Activated naive CD8-positive, alpha-beta T cell (primary cell): ENCODE measurements at regions not wholly inside any gene's neighbourhood (a gene's known extent, or its start where the extent isn't known, plus 50 kb on each side); places are given as distances from the start of the nearest gene placed in this dataset.

Experiments
- H3K27ac Mint-ChIP-seq: one replicate; pipeline ENCODE4 v1.8.0; 2021; ENCODE audit warnings: mixed read lengths
- H3K27me3 Mint-ChIP-seq: one replicate; pipeline ENCODE4 v1.8.0; 2021; ENCODE audit warnings: mixed read lengths
- H3K36me3 Mint-ChIP-seq: one replicate; pipeline ENCODE4 v1.8.0; 2021; ENCODE audit warnings: mixed read lengths
- H3K4me1 Mint-ChIP-seq: one replicate; pipeline ENCODE4 v1.8.0; 2021; ENCODE audit warnings: low read depth, mixed read lengths
- H3K4me3 Mint-ChIP-seq: one replicate; pipeline ENCODE4 v1.8.0; 2021; ENCODE audit warnings: mild to moderate bottlenecking, mixed read lengths
- H3K9me3 Mint-ChIP-seq: one replicate; pipeline ENCODE4 v1.8.0; 2021; ENCODE audit warnings: low read depth, mixed read lengths

DNA sequence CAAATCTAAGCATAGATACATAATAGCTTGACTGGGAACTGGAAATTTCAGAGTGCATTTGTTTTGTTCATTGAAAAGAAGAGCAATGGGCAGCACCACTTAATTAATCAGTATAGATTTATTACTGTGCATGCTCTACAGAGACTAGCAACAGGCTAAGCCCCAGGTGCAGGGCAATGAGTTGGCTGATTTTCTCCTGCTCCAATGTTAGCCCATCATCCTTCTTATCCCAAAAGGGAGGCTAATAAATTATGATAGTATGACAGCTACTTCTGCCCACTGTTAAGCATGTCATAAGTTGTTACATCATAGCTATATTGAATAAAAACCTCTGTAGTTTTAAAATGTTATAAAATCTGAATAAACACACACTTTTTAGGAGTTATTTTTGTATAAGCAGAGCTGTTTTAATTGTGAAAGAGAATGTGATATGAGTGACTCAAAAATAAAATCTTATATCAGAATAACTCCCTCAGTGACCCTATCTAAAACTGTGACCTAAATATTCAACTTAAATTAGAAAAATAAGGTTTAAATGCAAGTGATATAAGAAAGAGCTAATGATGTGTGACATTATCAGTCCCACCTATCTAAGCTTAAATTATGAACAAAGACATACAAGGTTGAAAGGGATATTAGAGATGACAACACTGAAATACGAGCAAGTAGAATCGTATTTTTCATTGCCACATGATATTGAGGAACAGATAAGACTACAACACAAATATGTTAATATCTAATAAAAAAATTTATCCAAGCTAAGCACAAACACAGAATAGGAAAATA lies 967.3 kb upstream of the ADGRB3 start:
- Mint-ChIP-seq H3K4me1 (no peaks in the 10 kb centered on the region), H3K27me3 (no peaks in the 10 kb centered on the region), H3K9me3 (peaks cover 6% of the 10 kb centered on the region), H3K27ac (no peak overlapping the region), H3K4me3 (no peak overlapping the region), H3K36me3 (no peaks in the 10 kb centered on the region)

DNA sequence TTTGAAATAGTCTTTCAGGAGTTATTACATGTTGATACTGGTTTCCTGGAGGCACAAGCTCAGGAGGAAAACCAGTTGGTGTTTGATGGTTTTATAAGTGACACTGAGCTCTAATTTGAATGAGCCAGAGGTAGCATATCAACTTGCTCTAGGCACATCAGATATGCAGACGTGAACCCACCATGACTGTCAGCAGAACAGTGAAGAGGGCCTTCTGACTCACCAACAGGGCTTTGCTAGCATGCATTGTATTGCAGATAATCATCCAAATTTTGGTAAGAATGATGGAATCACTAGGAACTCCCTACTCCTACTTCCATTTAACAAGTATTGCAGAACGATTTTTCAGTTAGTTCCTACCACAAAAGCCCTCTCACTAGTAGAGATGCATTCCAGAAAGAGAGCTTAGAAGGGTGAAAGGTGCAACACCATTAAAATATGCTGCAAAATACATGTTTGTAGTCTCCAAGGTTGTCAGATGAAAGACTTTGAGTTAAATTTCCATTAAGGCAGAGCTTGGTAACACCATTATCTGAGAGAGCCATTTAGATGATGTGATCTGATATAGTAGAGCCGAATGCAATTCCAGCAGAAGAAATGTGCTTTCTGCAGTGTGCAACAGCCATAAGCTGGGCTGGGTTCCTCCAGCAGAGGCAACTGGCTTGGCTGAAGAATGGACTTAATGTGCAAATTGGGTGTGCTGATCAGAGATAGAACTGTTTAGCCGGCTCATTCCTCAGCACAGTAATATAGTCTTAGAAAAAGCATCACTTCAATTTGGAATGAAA lies 968.7 kb upstream of the ADGRB3 start:
- no peaks in the 10 kb centered on the region for H3K4me1 Mint-ChIP-seq
- peaks cover 4% of the 10 kb centered on the region for H3K9me3 Mint-ChIP-seq
- H3K27ac Mint-ChIP-seq, result no peak overlapping the region
- no peaks in the 10 kb centered on the region for H3K27me3 Mint-ChIP-seq
- H3K4me3 Mint-ChIP-seq, result no peak overlapping the region
- H3K36me3 Mint-ChIP-seq, result no peaks in the 10 kb centered on the region

DNA sequence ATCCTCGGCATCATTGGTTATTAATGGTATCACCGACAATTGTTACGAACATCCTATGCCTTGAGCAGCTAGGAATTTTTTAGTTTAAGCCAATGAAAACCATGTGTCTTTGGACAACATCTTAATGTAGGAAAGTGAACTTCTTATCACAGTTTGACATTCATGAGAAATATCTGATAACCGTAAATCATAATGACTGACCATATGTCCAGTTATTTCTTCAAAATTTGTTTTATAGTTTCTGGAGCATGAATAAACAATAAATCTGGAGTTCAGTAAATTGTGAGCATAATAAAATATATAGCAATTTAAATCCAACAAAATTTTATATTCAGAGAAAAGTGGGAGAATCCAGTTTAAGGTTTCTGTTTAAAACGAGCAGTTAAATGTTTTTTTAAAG lies 970.1 kb upstream of the ADGRB3 start:
- H3K27me3 Mint-ChIP-seq, result no peaks in the 10 kb centered on the region
- no peaks in the 10 kb centered on the region for H3K36me3 Mint-ChIP-seq
- H3K27ac Mint-ChIP-seq, result no peak overlapping the region
- H3K4me1 Mint-ChIP-seq, result no peaks in the 10 kb centered on the region
- H3K4me3 Mint-ChIP-seq, result no peak overlapping the region
- no peaks in the 10 kb centered on the region for H3K9me3 Mint-ChIP-seq

DNA sequence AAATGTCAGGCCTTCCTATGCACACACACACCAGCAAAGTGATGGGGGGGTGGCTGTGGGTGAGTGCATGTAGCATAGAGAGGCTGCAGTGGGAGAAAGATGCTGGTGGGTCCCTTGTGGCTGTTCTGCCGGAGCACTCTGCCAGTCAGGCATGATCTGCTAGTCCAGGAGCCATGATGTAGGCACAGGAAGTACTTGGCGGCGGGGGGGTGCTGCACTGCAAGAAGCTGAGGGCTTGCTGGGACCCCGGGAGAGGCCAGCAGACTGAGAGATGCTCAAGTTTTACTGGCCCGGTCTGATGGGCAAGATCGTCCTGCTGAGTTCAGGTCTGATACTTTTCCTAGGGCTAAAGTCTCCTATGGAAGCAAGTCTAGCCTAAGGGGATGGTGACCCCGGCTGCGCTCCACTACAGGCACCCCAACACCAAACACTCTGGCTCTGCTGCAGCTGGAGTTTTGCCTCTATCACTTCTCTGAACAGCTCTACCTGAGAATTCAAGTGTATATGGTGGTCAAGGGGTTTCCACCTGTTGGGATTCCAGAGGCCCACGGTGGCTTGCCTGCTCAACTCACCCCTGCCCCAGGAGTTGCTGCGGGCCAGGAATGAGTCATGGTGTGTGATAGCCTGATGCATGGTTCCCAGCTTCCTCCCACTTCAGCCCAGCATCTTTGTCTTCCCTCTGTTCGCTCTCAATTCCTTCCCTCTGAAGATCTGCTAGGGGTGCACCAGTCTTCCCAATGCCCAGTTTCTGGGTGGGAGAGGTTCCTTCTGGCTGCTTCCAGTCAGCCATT lies 971.8 kb upstream of the ADGRB3 start:
- H3K36me3 Mint-ChIP-seq, result no peaks in the 10 kb centered on the region
- H3K4me3 Mint-ChIP-seq, result no peak overlapping the region
- H3K9me3 Mint-ChIP-seq, result no peaks in the 10 kb centered on the region
- no peak overlapping the region for H3K27ac Mint-ChIP-seq
- H3K4me1 Mint-ChIP-seq, result no peaks in the 10 kb centered on the region
- H3K27me3 Mint-ChIP-seq, result no peaks in the 10 kb centered on the region

DNA sequence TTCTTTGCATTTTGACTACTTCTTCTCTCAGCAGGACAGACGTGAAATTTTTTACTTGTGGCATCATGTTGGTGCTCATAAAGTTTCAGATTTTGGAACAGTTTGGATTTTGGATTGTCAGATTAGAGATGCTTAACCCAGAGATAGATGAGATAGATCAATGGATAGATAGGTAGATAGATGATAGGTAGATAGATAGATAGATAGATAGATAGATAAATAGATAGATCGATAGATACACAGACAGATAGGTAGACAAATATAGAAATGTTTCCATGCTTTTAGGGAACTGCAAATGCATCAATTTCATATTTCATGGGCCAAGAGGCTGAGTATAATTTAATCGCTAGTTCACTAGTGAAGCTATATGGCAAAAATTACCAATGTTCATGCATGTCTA lies 981.5 kb upstream of the ADGRB3 start:
- H3K27ac Mint-ChIP-seq, result no peak overlapping the region
- H3K36me3 Mint-ChIP-seq, result no peaks in the 10 kb centered on the region
- no peaks in the 10 kb centered on the region for H3K4me1 Mint-ChIP-seq
- H3K4me3 Mint-ChIP-seq, result no peak overlapping the region
- H3K9me3 Mint-ChIP-seq, result peaks cover 5% of the 10 kb centered on the region
- no peaks in the 10 kb centered on the region for H3K27me3 Mint-ChIP-seq

DNA sequence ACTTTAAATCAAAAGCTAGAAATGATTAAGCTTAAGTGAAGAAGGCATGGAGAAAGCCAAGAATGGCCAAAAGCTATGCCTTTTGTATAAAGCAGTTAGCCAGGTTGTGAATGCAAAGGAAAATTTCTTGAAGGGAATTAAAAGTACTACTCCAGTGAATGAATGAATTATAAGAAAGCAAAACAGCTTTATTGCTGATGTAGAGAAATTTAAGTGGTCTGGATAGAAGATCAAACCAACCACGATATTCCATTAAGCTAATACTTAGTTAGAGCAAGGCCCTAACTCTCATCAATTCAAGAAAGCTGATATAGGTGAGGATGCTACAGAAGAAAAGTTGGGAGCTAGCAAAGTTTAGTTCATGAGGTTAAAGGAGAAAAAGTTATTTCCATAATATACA lies 988.5 kb upstream of the ADGRB3 start:
- no peak overlapping the region for H3K27ac Mint-ChIP-seq
- H3K4me1 Mint-ChIP-seq, result no peaks in the 10 kb centered on the region
- H3K36me3 Mint-ChIP-seq, result no peaks in the 10 kb centered on the region
- H3K4me3 Mint-ChIP-seq, result no peak overlapping the region
- H3K27me3 Mint-ChIP-seq, result no peaks in the 10 kb centered on the region
- H3K9me3 Mint-ChIP-seq, result peaks cover 5% of the 10 kb centered on the region

DNA sequence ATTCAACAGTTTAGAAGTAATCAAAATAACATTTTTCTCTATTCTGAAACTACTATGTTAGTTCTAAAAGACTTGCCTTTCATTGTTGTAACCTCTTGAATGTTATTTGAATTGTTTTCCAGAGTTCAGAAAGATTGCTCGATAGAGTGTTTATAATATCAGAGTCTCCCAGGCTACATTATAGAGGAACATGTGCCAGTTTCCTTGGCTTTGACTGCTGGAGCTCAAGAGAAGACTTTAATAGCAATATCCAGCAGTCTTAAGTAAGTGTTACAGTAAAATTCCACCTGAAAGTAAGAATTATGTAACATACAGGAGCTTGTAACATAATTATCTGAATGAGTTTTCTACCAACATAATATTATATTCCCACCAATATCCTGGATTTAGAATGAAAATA lies 991.8 kb upstream of the ADGRB3 start:
- H3K4me1 Mint-ChIP-seq, result no peaks in the 10 kb centered on the region
- H3K36me3 Mint-ChIP-seq, result no peaks in the 10 kb centered on the region
- H3K9me3 Mint-ChIP-seq, result no peaks in the 10 kb centered on the region
- no peak overlapping the region for H3K27ac Mint-ChIP-seq
- no peaks in the 10 kb centered on the region for H3K27me3 Mint-ChIP-seq
- no peak overlapping the region for H3K4me3 Mint-ChIP-seq

DNA sequence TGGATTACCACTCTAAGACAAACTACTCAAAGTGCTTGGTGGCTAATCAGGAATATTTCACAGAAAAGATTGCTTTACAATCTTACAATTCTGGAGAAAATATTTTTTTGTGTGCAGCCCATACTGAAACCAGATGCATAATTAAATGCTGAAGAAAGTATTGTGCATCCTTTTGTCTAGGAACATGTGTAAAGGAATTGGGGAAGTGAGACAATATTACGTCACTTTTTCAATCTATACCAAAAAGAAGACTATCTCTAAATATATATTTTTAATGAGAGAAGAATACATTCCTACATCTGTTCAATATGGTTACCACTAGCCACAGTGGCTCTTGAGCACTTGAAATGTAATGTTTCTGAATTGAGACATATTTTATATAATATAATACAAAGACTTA lies 992.5 kb upstream of the ADGRB3 start:
- Mint-ChIP-seq H3K27ac (no peak overlapping the region), H3K4me1 (no peaks in the 10 kb centered on the region), H3K9me3 (no peaks in the 10 kb centered on the region), H3K36me3 (no peaks in the 10 kb centered on the region), H3K27me3 (no peaks in the 10 kb centered on the region), H3K4me3 (no peak overlapping the region)

DNA sequence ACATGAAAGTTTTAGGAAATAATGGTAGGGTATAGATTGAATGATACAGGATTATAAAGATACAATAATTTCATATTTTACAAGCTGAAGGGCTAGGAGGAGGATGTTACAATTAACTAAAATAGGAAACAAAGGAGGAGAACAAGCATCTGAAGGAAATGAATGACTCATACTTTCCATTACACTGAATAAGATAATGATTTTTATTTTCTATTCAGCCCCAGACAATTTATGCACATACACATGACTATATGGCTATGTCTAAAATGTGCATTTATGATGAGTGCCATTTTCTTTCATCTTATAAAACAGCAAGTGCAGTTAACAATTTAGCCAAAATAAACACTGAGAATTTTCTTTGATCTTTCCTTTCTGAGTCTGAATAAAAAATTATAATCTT lies 994.6 kb upstream of the ADGRB3 start:
- Mint-ChIP-seq H3K27me3 (no peaks in the 10 kb centered on the region), H3K27ac (no peak overlapping the region), H3K9me3 (no peaks in the 10 kb centered on the region), H3K4me3 (no peak overlapping the region), H3K4me1 (no peaks in the 10 kb centered on the region), H3K36me3 (no peaks in the 10 kb centered on the region)

DNA sequence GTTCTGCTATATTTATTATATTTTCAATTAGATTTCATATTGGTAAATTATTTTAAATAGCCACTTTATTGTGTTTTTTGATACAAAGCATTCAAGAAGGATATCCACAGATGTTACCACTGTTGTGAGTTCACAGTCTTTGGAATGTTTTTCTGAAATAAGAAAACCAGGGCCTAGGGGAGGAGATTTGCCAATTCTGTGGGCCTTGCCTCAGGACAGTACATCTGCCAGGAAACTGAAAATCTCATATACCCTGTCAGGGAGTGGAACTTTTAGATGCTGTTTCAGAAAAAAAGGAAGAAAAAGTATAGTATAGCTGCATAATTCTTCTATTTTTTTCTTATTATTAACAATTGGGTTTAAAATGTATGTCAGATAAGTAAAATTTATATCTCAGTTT lies 995.9 kb upstream of the ADGRB3 start:
- no peak overlapping the region for H3K4me3 Mint-ChIP-seq
- H3K4me1 Mint-ChIP-seq, result no peaks in the 10 kb centered on the region
- H3K27ac Mint-ChIP-seq, result no peak overlapping the region
- no peaks in the 10 kb centered on the region for H3K9me3 Mint-ChIP-seq
- H3K27me3 Mint-ChIP-seq, result no peaks in the 10 kb centered on the region
- H3K36me3 Mint-ChIP-seq, result no peaks in the 10 kb centered on the region

DNA sequence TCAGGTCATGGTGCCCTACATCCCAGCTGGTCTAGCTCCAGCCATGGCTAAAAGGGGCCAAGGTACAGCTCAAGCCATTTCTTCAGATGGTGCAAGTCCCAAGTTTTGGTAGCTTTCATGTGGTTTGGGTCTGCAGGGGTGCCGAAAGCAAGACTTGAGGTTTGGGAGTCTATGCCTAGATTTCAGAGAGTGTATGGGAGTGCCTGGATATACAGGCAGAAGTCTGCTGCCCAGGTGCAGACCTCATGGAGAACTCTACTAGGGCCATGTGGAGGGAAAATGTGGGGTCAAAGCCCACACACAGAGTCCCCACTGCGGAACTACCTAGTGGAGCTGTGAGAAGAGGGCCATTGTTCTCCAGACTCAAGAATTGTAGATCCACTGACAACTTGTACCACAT lies 1000.9 kb upstream of the ADGRB3 start:
- no peaks in the 10 kb centered on the region for H3K4me1 Mint-ChIP-seq
- no peak overlapping the region for H3K27ac Mint-ChIP-seq
- peaks cover 7% of the 10 kb centered on the region for H3K9me3 Mint-ChIP-seq
- H3K27me3 Mint-ChIP-seq, result no peaks in the 10 kb centered on the region
- H3K4me3 Mint-ChIP-seq, result no peak overlapping the region
- no peaks in the 10 kb centered on the region for H3K36me3 Mint-ChIP-seq

DNA sequence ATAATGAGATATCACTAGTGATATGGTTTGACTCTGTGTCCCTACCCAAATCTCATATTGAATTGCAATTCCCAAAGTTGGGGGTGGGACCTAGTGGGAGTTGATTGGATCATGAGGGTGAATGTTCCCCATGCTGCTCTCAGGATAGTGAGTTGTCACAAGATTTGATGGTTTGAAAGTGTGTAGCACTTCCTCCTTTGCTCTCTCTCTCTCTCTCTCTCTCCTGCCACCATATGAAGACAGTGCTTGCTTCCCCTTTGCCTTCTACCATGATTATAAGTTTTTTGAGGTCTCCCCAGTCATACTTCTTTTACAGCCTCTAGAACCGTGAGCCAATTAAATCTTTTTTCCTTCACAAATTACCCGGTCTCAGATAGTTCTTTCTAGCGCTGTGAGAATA lies 1002.0 kb upstream of the ADGRB3 start:
- Mint-ChIP-seq H3K36me3 (no peaks in the 10 kb centered on the region), H3K27ac (no peak overlapping the region), H3K4me1 (no peaks in the 10 kb centered on the region), H3K9me3 (peaks cover 7% of the 10 kb centered on the region), H3K27me3 (no peaks in the 10 kb centered on the region), H3K4me3 (no peak overlapping the region)

DNA sequence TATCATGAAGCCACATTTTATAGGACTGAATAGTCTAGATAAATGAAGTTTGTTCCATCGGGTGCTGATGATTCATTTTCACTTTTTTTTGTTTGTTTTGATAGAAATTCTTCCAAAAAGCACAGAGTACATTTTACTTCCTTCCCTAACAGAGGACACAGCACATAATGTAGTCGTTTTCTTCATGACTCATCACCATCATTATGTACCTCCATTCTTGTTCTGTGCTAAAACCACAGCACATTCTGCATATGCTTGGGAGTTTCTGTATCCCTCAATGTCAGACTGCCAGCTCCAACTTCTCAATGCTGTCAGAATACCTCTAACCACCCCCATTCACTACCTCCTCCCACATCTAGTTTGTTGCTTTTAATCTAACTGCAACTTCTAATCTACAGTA lies 1004.9 kb upstream of the ADGRB3 start:
- Mint-ChIP-seq H3K36me3 (no peaks in the 10 kb centered on the region), H3K27ac (no peak overlapping the region), H3K4me1 (no peaks in the 10 kb centered on the region), H3K27me3 (no peaks in the 10 kb centered on the region), H3K9me3 (peaks cover 7% of the 10 kb centered on the region), H3K4me3 (no peak overlapping the region)

DNA sequence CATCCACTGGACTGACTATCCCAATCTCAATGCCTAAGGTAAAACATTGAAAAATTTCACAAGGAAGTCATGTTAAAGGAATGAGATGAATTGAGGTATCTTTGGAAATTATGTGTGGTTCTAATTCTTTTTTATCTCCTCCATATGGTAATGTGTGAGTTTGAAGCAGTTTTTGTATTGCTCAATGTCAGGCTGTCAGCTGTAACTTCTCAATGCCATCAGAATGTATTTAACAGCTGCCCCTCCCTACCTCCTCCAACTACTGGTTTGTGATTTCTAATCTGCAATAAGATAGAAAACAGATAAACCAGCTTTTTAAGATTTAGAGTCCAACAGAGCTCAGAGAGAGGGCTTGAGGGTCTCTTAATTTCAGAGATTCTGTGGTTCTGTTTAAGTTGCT lies 1005.8 kb upstream of the ADGRB3 start:
- no peaks in the 10 kb centered on the region for H3K4me1 Mint-ChIP-seq
- no peaks in the 10 kb centered on the region for H3K36me3 Mint-ChIP-seq
- peaks cover 7% of the 10 kb centered on the region for H3K9me3 Mint-ChIP-seq
- no peak overlapping the region for H3K27ac Mint-ChIP-seq
- H3K27me3 Mint-ChIP-seq, result no peaks in the 10 kb centered on the region
- no peak overlapping the region for H3K4me3 Mint-ChIP-seq

DNA sequence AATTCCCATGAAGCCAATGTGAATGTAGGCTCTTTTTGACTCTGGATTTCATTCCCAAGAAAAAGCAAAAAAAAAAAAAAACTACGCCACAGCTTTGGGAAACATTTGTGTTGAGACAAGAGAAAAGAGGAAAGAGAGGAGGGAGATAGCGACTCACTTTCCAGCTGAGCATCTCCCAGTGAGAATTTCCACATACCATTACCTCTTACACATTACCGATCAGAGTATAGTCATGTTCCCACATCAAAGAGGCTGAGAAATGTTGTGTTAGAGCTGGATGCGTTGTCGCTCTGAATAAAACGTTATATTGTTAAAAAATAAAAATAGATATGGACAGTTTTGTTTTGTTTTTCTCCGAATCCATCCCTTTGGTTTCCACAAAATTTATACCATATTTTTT lies 1019.3 kb upstream of the ADGRB3 start:
- Mint-ChIP-seq H3K4me3 (no peak overlapping the region), H3K36me3 (no peaks in the 10 kb centered on the region), H3K27ac (no peak overlapping the region), H3K9me3 (peaks cover 3% of the 10 kb centered on the region), H3K27me3 (no peaks in the 10 kb centered on the region), H3K4me1 (no peaks in the 10 kb centered on the region)
